Neural cell (in vitro differentiated cells): ENCODE measurements at regions not wholly inside any gene's neighbourhood (a gene's known extent, or its start where the extent isn't known, plus 50 kb on each side); places are given as distances from the start of the nearest gene placed in this dataset.

Experiments used
- POLR2AphosphoS5 ChIP-seq: IDR thresholded peaks from 2 replicates; pipeline ENCODE4 v1.6.1; 2012
- TAF1 ChIP-seq: IDR thresholded peaks from 2 replicates; pipeline ENCODE4 v1.6.1; 2012; ENCODE audit warnings: low read depth

- no peak for TF ChIP-seq TAF1
- no peak for TF ChIP-seq POLR2AphosphoS5
Measured at GRCh38 chr12:71333418-71333817, 106.2 kb upstream of the LGR5 start.
